ENCODE measurements at regions not wholly inside any gene's neighbourhood (a gene's known extent, or its start where the extent isn't known, plus 50 kb on each side); places are given as distances from the start of the nearest gene placed in this dataset.

DNA sequence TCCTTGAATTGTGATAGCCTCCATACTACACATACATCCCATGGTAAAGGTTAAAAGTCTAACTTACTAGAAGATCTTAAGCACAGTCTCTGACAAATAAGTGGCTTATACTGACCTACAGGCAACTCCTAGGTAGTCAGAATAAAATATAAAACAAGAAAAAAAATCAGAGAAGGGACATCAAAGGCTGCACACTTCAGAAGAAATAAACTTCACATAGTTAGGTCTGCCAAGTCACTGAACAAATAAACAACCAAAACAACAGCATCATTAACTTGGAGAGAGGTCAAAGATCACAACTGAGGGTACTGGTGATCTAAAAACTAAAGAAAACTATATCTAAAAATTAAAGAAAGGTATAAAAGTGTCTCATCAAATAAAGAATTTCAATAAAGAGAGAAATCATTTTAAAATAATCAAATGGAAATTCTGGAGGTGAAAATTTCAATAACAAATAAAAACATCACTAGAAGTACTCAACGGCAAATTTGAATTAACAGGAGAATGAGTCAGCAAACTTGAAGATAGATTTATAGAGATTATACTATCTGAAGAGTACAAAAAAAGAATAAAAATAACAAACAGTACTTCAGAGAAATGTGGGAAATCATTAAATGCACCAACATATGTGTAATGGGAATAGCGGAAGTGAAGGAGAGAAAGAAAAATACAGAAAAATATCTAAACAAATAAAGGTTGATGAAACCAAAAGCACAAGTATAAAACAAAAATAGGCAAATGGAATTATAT, 88.0 kb upstream of the UST start:
- intact Hi-C loops (cut with DNase I): no loop called here
- H3K4me1 ChIP-seq: no peaks in the 10 kb centered on the region
- TF ChIP-seq POLR2AphosphoS5 (IDR thresholded peaks at IDR 0.05): no peak
- H3K36me3 ChIP-seq: no peaks in the 10 kb centered on the region
- no peak overlapping the region for H3K27ac ChIP-seq
- H3K9me3 ChIP-seq: no peaks in the 10 kb centered on the region
- no peak for DNase-seq
- WGBS, 2 donors: 88 to 92% methylated on average over 2 of the region's 2 CpGs
- no peak overlapping the region for H3K4me3 ChIP-seq
- H3K27me3 ChIP-seq: no peaks in the 10 kb centered on the region

- no peak overlapping the region for H3K27ac ChIP-seq
- H3K36me3 ChIP-seq: no peaks in the 10 kb centered on the region
- H3K9me3 ChIP-seq: peaks cover 4 to 17% (median 9%) of the 10 kb centered on the region in 4 donors
- no peaks in the 10 kb centered on the region for H3K4me1 ChIP-seq
- intact Hi-C loops (cut with DNase I): no loop called here
- no peak for DNase-seq
- no peak for TF ChIP-seq POLR2AphosphoS5 (IDR thresholded peaks at IDR 0.05)
- no peak for TF ChIP-seq POLR2A (IDR thresholded peaks at IDR 0.05)
- no peak for TF ChIP-seq CTCF (IDR thresholded peaks at IDR 0.05)
- TF ChIP-seq EP300 (IDR thresholded peaks at IDR 0.05): no peak
- H3K27me3 ChIP-seq: no peaks in the 10 kb centered on the region
- no peak overlapping the region for H3K4me3 ChIP-seq
These were observed 79.4 kb upstream of the UST start for GRCh38 chr6:148667395-148667794.

- Histone ChIP-seq H3K36me3 (no peaks in the 10 kb centered on the region), H3K9me3 (peaks cover 4 to 23% (median 9%) of the 10 kb centered on the region in 4 donors), H3K27ac (no peak overlapping the region), H3K4me3 (no peak overlapping the region), H3K27me3 (no peaks in the 10 kb centered on the region), H3K4me1 (no peaks in the 10 kb centered on the region)
- DNase-seq: no peak
- TF ChIP-seq EP300 (IDR thresholded peaks at IDR 0.05) (no peak), POLR2AphosphoS5 (IDR thresholded peaks at IDR 0.05) (no peak), POLR2A (IDR thresholded peaks at IDR 0.05) (no peak), CTCF (IDR thresholded peaks at IDR 0.05) (no peak)
- intact Hi-C loops (cut with DNase I): no loop called here
- WGBS, 2 donors: 78 to 81% methylated on average over 8 of the region's 8 CpGs
These were observed 75.7 kb upstream of the UST start for GRCh38 chr6:148671085-148671484.

DNA sequence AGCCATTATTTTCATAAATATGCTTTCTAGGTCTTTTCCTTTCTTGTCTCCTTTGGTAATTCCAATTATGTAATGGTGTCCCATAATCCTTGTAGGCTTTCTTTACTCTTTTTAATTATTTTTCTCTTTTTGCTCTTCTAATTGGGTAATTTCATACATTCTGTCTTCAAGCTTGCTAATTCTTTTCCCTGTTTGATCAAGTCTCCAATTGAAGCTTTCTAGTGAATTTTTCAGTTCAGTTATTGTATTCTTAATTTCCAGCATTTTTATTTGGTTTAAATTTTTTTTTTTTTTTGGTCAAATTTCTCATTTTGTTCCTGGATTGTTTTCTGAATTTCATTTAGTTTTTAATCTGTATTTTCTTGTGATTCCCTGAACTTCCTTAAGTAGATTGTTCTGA, 74.9 kb upstream of the UST start:
- H3K9me3 ChIP-seq: peaks cover 0 to 16% (median 6%) of the 10 kb centered on the region in 4 donors
- no peaks in the 10 kb centered on the region for H3K27me3 ChIP-seq
- intact Hi-C loops (cut with DNase I): no loop called here
- no peaks in the 10 kb centered on the region for H3K36me3 ChIP-seq
- DNase-seq: no peak
- no peak for TF ChIP-seq CTCF (IDR thresholded peaks at IDR 0.05)
- no peak for TF ChIP-seq POLR2AphosphoS5 (IDR thresholded peaks at IDR 0.05)
- TF ChIP-seq EP300 (IDR thresholded peaks at IDR 0.05): no peak
- TF ChIP-seq POLR2A (IDR thresholded peaks at IDR 0.05): no peak
- no peak overlapping the region for H3K4me3 ChIP-seq
- H3K27ac ChIP-seq: no peak overlapping the region
- H3K4me1 ChIP-seq: no peaks in the 10 kb centered on the region

- 89 to 91% methylated on average over 1 of the region's 1 CpG for WGBS, 2 donors
- TF ChIP-seq POLR2AphosphoS5 (IDR thresholded peaks at IDR 0.05) (no peak), POLR2A (IDR thresholded peaks at IDR 0.05) (no peak), EP300 (IDR thresholded peaks at IDR 0.05) (no peak), CTCF (IDR thresholded peaks at IDR 0.05) (no peak)
- Histone ChIP-seq H3K36me3 (no peaks in the 10 kb centered on the region), H3K4me3 (no peak overlapping the region), H3K27ac (no peak overlapping the region), H3K9me3 (peaks cover 0 to 16% (median 2%) of the 10 kb centered on the region in 4 donors), H3K4me1 (no peaks in the 10 kb centered on the region), H3K27me3 (no peaks in the 10 kb centered on the region)
- no peak for DNase-seq
- intact Hi-C loops (cut with DNase I): no loop called here
These were observed 72.5 kb upstream of the UST start for GRCh38 chr6:148674306-148674705.
